Omental fat pad (tissue), 3 donors: ENCODE measurements at regions not wholly inside any gene's neighbourhood (a gene's known extent, or its start where the extent isn't known, plus 50 kb on each side); places are given as distances from the start of the nearest gene placed in this dataset.

Experiments
- ATAC-seq: fragments of 150-250 bp; one replicate; pipeline ENCODE4 v1.9.1; 2016; ENCODE audit warnings: mild to moderate bottlenecking, moderate library complexity; ENCODE audit not compliant: low FRiP score
- DNase-seq: peaks from one replicate; pipeline ENCODE4 v3.0.0-alpha.2; 2019; ENCODE audit warnings: low spot score
- TF ChIP-seq, protein P1 (sequence below), 3 donors: fragments of 450-650 bp; IDR thresholded peaks; one replicate each; pipeline ENCODE4 v1.5.1; 2016 to 2017; ENCODE audit warnings: antibody characterized with exemption in 3 of 3, mild to moderate bottlenecking in 3 of 3, moderate library complexity in 2 of 3

DNA sequence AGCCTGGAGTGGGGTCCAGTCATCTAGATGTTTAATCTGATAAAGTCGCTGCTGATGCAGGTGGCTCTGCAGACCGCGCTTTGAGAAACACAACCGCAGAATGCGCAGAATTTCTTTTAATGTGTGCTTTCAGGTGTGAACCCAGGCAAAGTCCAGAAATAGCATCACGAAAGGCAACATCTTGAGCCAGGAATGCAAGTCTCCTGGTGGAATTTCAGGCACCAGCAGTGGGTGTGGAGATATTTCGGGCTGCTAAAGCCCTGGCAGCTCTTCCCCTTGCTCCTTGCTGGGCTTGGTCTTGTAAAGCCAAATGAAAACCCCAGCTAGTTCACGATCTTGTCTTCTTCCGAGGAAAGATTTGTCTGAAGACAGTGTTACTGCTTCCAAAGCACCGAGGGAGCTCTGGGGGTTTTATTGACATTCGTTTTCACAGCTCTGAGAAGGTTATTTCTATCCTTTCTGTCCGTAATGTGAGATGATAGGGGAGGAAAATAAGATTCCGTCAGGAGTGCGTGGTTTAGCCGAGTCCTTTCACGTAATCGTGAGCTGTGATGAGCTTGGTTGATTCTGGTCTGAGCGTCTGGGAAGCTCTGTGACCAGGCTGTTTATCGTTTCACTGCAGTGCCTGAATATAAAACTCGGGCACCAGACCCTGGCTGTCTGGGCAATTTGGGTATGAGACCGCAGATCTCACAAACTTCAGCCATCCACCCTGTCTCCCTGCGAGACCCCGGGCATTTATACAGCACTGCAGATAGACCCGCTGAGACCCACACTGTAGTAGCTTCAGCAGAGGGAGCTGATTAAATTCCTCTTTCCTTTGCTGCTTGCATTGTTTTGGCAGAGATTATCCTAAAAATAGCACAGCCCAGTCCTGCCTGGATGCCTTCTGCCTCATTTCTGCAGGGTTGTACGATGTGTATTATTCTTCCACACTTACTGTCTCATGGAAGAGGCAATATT, 67.0 kb upstream of the SLC25A26 start:
- DNase-seq (no peak), ATAC-seq (peak; percentile 86)
- TF ChIP-seq, protein P1, sequence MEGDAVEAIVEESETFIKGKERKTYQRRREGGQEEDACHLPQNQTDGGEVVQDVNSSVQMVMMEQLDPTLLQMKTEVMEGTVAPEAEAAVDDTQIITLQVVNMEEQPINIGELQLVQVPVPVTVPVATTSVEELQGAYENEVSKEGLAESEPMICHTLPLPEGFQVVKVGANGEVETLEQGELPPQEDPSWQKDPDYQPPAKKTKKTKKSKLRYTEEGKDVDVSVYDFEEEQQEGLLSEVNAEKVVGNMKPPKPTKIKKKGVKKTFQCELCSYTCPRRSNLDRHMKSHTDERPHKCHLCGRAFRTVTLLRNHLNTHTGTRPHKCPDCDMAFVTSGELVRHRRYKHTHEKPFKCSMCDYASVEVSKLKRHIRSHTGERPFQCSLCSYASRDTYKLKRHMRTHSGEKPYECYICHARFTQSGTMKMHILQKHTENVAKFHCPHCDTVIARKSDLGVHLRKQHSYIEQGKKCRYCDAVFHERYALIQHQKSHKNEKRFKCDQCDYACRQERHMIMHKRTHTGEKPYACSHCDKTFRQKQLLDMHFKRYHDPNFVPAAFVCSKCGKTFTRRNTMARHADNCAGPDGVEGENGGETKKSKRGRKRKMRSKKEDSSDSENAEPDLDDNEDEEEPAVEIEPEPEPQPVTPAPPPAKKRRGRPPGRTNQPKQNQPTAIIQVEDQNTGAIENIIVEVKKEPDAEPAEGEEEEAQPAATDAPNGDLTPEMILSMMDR (IDR thresholded peaks at IDR 0.05) = no peak

DNA sequence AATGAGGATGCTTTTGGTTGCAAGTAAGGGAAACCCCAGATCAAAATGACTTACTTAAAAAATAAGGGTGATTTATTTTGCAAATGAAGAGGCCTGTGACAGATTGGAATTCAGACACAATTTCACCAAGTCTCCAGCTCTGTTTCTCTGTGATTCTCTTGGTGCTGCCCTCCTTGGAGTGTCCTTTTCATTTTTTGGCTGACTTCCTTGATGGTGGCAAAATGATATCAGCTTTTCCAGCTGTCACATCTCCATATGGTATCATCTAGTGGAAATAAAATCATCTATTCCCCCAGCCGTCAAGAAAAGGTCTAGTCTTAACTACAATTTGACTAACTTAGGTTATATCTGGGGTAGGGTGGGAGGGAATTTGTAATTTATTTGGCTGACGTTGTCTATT, 68.5 kb upstream of the SLC25A26 start:
- no peak for ATAC-seq
- no peak for DNase-seq
- TF ChIP-seq, protein P1 (IDR thresholded peaks at IDR 0.05) = no peak

DNA sequence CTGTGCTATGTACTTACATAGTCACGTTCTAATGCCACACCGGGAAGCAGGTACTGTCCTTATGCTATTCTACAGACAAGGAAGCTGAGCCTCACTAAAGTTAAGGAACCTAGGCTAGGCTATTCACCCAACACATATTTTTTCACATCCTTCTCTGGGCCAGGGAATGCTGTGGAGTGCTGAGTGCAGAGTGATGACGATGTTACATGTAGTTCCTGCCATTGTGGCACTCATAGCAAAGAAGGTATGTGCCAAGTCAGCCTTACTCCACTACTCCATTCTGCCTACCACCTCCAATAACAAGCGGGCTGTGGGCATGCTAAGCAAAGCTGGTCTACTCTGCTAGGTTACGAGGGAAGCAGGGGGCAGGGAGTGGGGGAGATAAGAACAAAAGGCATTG, 69.8 kb upstream of the SLC25A26 start:
- ATAC-seq (no peak), DNase-seq (no peak)
- TF ChIP-seq, protein P1 (IDR thresholded peaks at IDR 0.05) = no peak

DNA sequence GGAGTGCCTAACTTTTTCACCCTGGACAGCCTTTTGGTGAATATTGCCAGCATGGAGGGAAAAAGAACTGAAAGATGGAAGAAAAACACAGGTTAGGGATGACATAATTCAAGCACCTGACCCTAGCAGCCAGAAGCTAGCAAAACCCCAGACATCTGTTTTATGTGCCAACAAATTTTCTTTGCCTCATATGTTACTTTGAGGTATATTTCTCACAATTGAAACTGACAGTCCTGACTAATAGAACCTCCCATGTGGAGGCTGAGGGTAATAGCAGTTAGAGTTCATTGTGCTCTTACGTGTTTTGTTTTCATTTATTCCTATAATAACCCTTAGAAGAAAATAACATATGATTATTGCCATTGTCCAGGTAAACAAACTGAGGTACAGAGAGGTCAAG, 71.5 kb upstream of the SLC25A26 start:
- ATAC-seq (no peak), DNase-seq (no peak)
- TF ChIP-seq, protein P1 (IDR thresholded peaks at IDR 0.05) = no peak

DNA sequence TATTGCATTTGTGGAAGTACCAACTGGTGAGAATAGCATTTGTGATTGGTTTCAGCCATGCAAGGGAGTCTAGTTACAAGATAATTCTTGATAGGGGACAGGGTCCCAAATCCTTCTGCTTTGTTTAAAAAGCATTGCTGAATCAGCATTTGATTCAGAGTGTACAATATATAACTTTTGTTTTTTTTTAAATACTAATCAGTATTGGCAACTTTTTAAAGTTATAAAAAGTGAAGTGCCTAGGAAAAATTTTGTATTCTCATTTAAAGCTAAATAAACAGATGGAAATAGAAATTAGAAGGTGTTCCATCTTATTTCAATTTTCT, 75.4 kb upstream of the SLC25A26 start:
- ATAC-seq = no peak
- TF ChIP-seq, protein P1 (IDR thresholded peaks at IDR 0.05) = no peak
- DNase-seq = no peak

DNA sequence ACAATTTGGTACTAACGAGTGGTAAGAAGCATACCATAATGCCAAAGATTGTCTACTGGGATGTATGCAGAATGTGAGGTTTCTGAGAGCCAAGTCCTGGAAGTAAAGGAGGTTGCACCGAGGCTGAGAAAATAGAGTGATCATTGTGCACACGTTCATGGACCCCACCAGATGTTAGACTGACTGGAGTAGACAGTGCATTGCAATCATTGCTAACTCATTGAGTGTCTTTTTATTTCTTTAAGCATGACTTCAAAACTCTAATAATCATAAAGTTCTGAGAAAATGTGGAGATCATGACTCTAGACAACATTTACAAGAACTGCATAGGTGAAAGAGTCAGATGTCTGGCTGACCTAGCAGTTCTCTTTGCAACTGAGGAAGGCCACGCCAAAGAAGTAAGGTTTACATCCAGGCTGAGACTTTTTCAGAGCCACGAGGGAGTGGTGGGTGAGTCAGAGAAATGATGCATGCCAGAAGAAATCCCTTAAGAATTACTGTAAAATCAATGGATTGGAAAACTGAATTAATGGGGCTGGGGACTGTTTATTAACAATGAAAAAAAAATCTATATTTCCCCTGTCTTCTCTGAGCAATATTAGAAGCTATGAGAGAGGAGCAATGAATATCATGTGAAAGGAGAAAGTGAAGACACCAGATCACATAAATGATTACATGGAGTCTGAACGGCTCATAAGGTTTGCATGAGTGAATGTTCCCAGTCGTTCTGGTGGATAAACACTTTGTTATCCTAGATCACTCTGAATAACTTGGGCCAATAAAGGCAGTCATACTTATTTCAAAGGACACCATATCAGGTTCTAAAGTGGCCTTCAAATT, 76.0 kb upstream of the SLC25A26 start:
- TF ChIP-seq, protein P1 (IDR thresholded peaks at IDR 0.05) = no peak
- DNase-seq (no peak), ATAC-seq (no peak)
